Fibroblast of pulmonary artery (primary cell): ENCODE measurements at regions not wholly inside any gene's neighbourhood (a gene's known extent, or its start where the extent isn't known, plus 50 kb on each side); places are given as distances from the start of the nearest gene placed in this dataset.

Experiments used
- DNase-seq: peaks from one replicate; pipeline ENCODE4 v3.0.0-alpha.2; 2010; ENCODE audit warnings: low read depth
- H3K4me3 ChIP-seq: replicated peaks from 2 replicates; pipeline ENCODE4 v1.5.1; 2011; ENCODE audit warnings: low read depth, mild to moderate bottlenecking, control low read depth, low read length, moderate library complexity
- CTCF ChIP-seq: IDR thresholded peaks from 2 replicates; pipeline ENCODE4 v1.5.1; 2011; ENCODE audit warnings: mild to moderate bottlenecking, control low read depth, low read length, inconsistent platforms; ENCODE audit errors: missing control alignments

GRCh38 chr10:33947544-33947943, 613.1 kb upstream of the NRP1 start:
- DNase-seq = no peak
- no peak overlapping the region for H3K4me3 ChIP-seq
- no peak for TF ChIP-seq CTCF

GRCh38 chr10:33945051-33945450, 610.6 kb upstream of the NRP1 start:
- no peak overlapping the region for H3K4me3 ChIP-seq
- no peak for TF ChIP-seq CTCF
- no peak for DNase-seq

- DNase-seq = no peak
- no peak overlapping the region for H3K4me3 ChIP-seq
- TF ChIP-seq CTCF = no peak
Measured at GRCh38 chr10:33942508-33942907, 608.0 kb upstream of the NRP1 start.

GRCh38 chr10:33939892-33940291, 605.4 kb upstream of the NRP1 start:
- H3K4me3 ChIP-seq = no peak overlapping the region
- TF ChIP-seq CTCF = no peak
- no peak for DNase-seq

GRCh38 chr10:33939410-33939809, 604.9 kb upstream of the NRP1 start:
- TF ChIP-seq CTCF = no peak
- DNase-seq = no peak
- no peak overlapping the region for H3K4me3 ChIP-seq

- H3K4me3 ChIP-seq = no peak overlapping the region
- TF ChIP-seq CTCF = no peak
- DNase-seq = peak; percentile 3
Measured at GRCh38 chr10:33938001-33938400, 603.5 kb upstream of the NRP1 start.

- no peak for DNase-seq
- TF ChIP-seq CTCF = no peak
- no peak overlapping the region for H3K4me3 ChIP-seq
Measured at GRCh38 chr10:33937036-33937730, 602.7 kb upstream of the NRP1 start.
